ENCODE measurements at regions not wholly inside any gene's neighbourhood (a gene's known extent, or its start where the extent isn't known, plus 50 kb on each side); places are given as distances from the start of the nearest gene placed in this dataset.
"Not testable (repeated sequence)": the region's sequence is repeated elsewhere in the genome, so short reads cannot be mapped to it uniquely, and the experiment has no call there.

DNA sequence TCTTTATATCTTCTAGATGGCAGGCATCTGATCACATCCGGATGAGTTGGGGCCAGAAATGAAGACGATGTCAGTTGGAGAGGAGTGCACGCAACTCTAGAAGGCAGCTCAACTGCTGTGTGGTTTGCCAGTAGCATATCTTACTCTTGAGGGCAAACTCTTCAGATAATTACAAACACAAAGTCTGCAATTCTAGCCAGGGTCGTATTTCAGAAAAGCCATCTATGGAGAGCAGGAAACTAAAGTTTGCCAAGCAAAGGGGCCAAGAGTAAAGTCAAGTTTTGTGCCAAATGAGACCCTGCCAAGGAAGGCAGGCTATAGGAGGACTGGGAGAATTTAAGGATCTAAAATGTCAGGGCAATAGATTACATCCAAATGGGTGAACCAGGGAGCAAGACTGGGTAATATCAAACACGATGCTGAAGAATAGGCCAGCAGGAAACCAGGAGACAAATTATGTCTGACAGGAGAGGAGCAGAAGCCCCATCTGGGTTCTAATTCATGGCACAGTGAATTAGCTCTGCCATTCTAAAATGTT lies 312.5 kb upstream of the SEMA3C start:
- no peak overlapping the region for H3K4me3 ChIP-seq (ENCODE audit: low read length)
- DNase-seq (ENCODE audit: low read depth): no peak
- TF ChIP-seq, protein P1, sequence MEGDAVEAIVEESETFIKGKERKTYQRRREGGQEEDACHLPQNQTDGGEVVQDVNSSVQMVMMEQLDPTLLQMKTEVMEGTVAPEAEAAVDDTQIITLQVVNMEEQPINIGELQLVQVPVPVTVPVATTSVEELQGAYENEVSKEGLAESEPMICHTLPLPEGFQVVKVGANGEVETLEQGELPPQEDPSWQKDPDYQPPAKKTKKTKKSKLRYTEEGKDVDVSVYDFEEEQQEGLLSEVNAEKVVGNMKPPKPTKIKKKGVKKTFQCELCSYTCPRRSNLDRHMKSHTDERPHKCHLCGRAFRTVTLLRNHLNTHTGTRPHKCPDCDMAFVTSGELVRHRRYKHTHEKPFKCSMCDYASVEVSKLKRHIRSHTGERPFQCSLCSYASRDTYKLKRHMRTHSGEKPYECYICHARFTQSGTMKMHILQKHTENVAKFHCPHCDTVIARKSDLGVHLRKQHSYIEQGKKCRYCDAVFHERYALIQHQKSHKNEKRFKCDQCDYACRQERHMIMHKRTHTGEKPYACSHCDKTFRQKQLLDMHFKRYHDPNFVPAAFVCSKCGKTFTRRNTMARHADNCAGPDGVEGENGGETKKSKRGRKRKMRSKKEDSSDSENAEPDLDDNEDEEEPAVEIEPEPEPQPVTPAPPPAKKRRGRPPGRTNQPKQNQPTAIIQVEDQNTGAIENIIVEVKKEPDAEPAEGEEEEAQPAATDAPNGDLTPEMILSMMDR (conservative IDR thresholded peaks at IDR 0.05; ENCODE audit: low read depth, low read length): no peak

DNA sequence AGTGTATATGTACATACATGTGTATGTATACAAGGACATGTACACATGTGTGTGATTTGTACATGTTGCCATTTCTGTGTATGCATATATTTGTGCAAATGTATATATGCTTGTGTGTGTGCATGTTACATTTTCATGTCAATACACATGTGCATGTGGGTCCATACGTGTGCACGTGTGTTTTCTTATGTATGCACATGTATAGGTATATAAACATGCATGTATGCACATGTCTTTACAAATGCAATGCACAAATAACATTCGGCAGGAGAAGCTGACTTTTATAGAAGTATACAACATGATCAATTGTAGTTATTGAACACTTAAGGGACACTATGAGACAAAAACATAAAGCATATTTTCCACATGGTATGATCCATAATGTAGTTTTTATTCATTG lies 307.4 kb upstream of the SEMA3C start:
- no peak for DNase-seq (ENCODE audit: low read depth)
- TF ChIP-seq, protein P1 (conservative IDR thresholded peaks at IDR 0.05; ENCODE audit: low read depth, low read length): no peak
- no peak overlapping the region for H3K4me3 ChIP-seq (ENCODE audit: low read length)

DNA sequence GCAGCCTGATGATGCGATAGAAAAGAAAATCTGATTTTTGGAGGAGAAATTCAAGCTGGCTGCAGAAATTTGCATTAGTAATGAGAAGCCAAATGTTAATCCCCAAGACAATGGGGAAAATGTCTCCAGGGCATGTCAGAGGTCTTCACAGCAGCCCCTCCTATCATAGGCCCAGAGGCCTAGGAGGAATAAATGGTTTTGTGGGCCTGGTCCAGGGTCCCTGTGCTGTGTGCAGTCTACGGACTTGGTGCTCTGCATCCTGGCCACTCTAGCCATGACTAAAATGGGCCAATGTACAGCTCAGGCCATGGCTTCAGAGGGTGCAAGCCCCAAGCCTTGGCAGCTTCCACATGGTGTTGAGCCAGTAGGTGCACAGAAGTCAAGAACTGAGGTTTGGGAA lies 303.8 kb upstream of the SEMA3C start:
- DNase-seq (ENCODE audit: low read depth); H3K4me3 ChIP-seq (ENCODE audit: low read length): not testable (repeated sequence)

DNA sequence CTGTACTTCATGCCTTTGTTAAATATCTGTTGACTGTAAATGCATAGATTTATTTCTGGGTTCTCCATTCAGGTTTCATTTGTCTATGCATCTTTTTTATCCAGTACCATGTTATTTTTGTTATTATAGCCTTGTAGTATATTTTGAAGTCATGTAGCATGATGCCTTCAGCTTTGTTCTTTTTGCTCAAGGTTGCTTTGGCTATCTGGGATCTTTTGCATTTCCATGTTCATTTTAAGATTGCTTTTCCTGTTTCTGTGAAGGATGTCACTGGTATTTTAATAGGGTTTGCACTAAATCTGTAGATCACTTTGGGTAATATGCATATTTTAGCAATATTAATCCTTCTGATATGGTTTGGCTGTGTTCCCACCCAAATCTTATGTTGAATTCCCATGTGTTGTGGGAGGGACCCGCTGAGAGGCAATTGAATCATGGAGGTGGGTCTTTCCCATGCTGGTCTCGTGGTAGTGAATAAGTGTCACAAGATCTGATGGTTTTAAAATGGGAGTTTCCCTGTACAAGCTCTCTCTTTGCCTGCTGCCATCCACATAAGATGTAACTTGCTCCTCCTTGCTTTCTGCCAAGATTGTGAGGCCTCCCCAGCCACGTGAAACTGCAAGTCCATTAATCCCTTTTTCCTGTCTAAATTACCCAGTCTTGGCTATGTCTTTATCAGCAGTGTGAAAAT lies 302.8 kb upstream of the SEMA3C start:
- no peak overlapping the region for H3K4me3 ChIP-seq (ENCODE audit: low read length)
- DNase-seq (ENCODE audit: low read depth): peak; percentile 61
- TF ChIP-seq, protein P1 (conservative IDR thresholded peaks at IDR 0.05; ENCODE audit: low read depth, low read length): no peak

DNA sequence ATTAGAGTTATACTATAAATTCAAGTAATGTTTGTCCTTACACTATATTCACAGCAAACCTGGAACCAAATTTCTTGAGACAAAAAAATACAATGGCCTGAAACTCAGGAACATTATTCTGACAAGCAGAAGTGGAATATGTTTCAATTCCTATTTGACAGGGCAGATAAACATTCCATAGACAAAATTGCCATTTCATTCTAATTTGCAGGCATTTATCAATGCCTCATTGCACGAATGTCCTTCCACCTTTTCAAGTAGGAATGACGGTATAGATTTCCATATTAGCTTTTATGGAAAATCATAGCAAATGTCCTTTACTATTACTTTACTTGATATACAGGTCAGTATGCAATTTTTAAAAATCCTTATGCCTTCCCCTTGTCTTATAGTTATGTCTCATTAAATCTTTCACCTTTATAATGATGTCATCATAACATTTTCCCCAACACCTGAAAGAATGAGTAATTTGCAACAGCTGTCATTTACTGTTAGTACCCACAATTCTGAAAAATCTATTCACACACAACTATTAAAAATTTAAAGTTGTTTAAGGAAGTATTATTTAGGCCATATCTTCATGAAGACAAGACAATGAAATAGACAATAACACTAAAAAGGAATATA lies 299.7 kb upstream of the SEMA3C start:
- no peak for DNase-seq (ENCODE audit: low read depth)
- H3K4me3 ChIP-seq (ENCODE audit: low read length): no peak overlapping the region
- TF ChIP-seq, protein P1 (conservative IDR thresholded peaks at IDR 0.05; ENCODE audit: low read depth, low read length): no peak

DNA sequence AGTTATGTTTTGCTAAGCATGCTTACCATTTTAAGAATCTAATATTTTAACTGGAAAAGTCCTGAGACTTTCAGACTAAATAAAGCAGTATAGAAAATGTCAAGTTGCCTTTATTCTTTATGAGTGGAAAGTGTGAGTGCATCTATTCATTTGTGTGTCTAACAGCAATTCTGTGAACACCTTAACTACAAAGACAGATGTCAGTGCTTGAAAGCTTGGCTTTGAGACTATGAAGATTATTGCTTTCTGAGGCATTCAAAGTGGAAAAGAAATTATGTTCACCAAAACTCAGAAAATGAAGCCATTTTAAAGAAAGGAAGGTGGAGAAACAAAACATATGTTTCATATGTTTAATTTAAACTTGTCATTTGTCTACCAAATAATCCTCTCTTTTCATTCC lies 294.5 kb upstream of the SEMA3C start:
- no peak overlapping the region for H3K4me3 ChIP-seq (ENCODE audit: low read length)
- TF ChIP-seq, protein P1 (conservative IDR thresholded peaks at IDR 0.05; ENCODE audit: low read depth, low read length): no peak
- DNase-seq (ENCODE audit: low read depth): no peak

DNA sequence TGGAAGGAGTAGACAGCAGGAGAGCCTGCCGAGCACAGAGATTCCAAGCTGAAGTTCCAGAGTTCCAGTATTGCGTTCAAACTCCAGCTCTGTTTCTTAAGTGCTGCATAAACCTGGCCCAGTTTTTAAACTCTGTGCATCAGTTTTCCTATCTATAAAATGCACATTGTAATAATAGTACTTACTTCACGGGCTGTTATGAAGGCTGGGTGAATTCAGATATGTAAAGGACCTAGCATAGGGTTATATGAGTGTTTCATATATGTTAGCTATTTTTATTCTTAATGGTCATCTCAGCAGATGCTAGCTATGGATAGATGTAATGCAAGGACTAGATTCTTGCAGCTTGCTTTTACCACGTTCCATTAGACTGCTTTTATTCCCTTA lies 293.1 kb upstream of the SEMA3C start:
- H3K4me3 ChIP-seq (ENCODE audit: low read length): no peak overlapping the region
- DNase-seq (ENCODE audit: low read depth): no peak
- TF ChIP-seq, protein P1 (conservative IDR thresholded peaks at IDR 0.05; ENCODE audit: low read depth, low read length): no peak

Data from retinal pigment epithelial cell (primary cell).